GM18907 (cell line): ENCODE measurements at regions not wholly inside any gene's neighbourhood (a gene's known extent, or its start where the extent isn't known, plus 50 kb on each side); places are given as distances from the start of the nearest gene placed in this dataset.

ENCODE experiments used
- ATAC-seq: cut with Tn5 transposase; IDR thresholded peaks from one replicate; pipeline ENCODE4 v1.9.1; 2021; ENCODE audit warnings: mild to moderate bottlenecking, moderate library complexity; ENCODE audit not compliant: unreplicated experiment

DNA sequence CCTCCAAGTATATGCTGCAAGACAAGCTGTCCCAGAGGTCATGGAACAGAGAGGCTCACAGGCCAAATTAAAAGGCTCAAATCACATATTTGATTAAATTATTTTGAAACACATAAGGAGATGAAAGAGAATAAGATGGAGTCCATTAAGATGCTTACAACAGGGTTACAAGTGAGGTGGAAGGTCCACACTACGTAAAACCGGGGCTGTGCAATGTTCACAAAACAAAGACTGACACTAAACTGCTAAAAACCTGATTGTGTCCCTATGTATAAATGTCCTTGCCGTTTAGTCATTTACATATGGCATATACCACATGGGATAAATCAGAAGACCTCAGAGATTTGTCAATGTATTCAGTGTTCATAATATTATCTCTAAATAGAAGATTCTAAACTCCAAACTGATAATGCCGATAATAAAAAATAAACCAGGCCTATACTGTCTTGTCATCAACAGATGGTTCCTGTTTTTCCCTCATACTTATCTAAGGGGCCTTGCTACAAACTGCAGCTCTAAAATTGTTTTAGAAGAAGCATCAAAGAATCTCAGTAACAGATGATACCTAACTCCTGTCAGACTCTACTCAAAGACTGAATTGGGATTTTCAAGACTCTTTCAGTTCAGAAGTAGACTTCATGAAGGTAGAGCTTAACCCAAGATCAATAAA, 51.8 kb upstream of the RIPOR2 start:
- ATAC-seq = no peak

DNA sequence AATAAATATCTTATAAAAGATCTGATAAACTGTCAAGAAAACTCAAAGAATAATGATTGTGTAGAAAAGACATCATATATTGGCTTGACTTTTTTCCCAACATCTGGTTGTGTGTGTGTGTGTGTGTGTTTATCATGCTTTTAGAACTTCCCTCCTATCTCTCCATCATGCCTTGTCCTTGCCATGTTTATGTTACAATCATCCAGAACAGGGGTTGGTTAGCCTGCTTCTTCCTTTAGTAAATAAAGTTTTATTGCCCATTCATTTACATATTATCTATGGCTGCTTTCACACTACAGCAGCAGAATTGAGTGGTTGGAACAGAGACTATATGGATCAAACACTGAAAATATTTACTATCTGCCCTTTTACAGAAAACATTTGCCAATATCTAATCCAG, 52.8 kb upstream of the RIPOR2 start:
- no peak for ATAC-seq

DNA sequence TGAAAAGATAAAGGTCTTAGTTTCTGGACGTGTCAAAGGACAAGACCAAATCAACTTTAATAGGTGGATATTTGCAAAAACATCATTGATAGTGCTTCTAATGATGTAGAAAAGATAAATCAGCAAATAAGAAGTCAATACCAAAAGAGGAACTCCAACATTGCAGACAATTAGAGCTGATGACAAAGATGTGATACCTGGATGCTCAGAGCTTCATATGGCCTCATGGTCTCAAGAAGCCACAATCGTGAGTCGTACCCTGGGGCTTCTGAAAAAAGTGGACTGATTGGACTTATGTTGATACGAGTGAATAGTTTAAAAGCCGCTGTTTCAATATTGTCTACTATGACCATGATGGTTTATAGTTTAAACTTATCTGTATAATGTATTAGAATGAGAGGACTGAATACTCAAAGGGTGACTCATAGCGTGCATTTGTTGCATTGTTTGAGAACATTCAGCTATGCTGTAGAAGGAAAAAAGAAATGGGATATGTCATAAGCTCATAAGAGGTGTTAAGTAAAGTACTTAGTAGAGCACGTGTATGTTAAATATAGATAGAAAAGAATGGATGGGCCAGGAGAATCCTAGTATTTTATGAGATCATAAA, 54.6 kb upstream of the RIPOR2 start:
- ATAC-seq = no peak

DNA sequence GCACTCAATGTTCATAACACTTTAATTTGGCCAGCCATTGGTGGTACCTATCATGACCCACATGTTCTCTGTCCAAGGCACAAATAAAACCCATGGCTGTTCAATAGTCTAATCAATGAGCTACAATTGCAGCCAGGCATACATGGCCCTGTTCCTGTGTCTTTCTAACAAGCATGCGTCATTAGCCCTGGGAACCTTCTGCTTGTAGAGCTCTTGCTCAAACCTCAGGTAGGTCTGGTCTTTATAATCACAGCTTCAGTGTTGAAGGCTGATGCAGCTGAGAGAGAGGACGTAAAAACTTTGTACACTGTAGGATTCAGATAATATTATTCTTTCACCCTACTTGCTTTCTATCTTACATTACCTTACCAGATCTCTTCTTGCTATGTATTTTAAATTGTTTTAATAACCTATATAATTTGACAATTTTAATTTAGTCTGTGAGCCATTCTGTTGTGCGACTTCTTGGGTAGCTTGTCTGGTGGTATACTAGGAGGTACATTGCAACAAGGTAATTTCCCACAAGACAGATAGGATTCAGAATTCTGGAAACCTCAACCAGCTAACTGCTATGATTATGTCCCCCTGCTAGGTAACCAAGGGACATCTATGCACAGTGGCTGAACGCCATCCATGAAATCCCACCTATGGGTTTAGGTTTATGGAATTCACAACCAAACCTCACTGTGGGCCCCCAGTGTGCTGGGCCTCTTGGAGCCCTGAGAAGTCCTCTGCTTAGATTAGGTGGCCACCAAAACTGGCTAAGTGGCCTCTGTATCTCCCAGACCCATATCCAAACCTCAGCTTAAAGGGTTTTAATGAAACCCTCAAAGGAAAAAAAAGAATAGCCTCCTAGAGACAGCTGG, 55.4 kb upstream of the RIPOR2 start:
- ATAC-seq = no peak

DNA sequence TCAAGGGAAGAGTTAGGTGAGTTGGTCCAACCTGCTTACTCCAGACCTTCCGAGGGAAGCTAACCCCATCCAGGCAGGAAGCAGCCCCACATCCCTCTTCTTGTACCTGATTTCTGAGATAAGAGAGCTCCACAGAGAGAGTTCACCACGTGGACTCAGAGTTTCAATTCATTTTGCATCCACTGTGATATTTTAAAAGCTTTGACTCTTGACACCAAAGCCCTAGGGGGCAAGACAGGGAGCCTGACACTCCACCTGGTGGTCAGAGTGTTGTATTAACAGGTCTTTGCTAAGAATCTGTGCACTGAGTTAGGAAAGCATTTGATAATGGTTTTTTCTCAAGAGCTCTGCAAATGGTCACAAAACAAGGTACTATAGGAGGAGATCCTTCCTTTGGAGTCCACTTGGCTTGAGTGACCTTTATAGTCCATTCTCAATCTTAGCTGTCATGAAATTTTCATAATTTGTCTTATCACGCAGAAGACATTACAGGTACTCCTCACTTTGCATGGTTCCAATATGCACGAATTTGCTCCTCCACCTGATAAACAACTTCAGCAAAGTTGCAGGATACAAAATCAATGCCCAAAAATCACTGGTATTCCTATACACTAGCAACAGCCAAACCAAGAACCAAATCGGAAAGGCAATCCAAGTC, 56.2 kb upstream of the RIPOR2 start:
- peak; percentile 77 for ATAC-seq

DNA sequence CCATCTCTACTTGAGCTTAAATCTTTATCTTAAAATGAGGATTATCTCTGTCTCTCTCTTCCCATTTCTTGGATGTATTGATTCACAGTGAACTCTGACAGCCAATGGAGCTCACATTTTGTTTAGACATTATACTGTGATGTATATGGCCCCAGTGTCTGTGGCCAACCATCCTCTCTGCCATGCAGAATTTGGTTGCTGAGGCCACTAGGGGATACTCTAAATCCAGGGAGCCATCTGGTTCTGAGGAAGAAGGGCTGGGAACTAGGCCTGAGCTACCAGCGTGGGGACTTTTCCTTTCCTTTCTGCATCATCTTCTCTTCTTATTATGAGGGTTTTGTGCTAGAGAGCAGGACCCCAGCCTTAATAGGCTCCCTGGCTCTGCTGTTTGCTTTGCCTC, 59.1 kb upstream of the RIPOR2 start:
- ATAC-seq = no peak

DNA sequence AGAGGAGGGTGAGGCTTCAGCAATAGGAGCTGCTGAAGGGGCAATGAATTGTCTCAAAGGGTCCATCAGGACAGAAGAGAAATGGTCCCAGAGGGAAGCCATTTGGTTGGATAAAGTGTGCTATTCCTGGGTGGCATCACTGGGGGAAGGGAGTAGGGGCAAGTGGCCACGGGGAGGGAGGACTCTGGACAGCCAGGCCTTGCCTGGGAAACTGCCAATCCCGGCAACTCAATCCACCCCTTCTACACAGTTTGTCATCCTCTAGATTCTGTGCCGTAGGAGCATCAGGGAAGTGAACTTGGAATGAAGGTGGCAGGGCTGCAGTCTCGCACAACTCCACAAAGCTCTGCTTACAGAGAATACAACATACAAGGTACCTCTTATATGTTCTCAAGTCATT, 59.5 kb upstream of the RIPOR2 start:
- no peak for ATAC-seq

DNA sequence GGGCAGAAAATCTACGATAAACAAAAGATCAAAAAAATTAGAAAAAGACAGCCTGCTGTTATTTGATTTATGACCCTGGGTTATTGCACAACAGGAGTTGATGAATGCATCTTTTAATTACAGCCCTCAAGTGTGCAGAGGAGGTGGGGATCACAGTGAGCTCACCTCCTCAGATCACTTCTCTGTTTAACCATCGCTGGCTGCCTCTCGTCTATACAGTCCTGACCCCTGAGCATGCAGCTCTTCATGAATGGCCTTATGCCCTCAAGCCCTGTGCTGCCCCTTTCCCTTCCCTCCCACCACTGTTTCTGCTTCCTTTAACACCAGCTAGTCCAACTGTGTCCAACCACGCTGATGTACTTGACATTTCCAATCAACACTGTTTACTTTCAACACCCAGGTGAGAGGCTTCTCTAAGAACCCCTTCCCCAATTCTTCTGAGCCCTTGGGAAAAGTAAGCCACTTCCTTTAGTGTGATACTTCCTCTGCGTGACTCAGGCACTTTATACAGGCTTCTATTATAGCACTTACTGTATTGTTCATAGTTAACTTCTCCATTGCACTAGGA, 60.6 kb upstream of the RIPOR2 start:
- ATAC-seq = no peak

DNA sequence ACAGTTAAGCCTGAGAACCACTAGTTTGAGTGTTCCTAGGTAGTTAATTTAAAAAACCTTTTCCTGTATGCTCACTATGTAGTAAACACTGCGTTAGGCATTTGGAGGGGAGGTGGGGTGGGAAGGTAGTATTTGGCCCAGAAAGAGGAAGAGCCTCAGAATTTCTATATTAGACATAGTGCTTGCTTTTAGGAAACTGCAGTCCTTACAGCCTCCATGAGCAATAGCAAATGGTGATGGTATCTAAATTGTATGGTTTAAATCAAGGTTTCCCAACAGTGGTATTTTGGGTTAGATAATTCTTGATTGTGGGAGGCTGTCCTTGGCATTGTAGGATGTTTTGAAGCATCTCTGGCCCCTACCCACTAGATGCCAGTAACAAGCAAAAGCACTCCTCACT, 61.5 kb upstream of the RIPOR2 start:
- no peak for ATAC-seq

DNA sequence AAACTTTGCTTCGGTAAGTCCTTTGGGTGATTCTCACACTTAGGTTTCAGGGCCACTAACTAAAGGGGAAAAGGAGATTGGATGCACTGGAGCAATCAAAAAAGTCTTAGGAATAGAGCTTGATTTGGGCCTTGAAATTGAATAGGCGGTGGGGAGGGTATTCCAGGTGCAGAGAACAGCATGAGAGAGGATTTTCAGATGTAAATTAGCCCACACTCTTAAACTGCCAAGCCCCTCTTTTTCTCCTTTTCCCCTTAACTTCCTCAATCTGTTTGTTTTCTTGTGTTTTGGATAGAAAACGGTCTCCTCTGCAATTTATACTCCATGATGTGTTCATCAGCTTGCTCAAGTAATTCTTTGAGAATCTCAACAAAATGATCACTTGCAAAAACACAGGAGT, 62.1 kb upstream of the RIPOR2 start:
- no peak for ATAC-seq

DNA sequence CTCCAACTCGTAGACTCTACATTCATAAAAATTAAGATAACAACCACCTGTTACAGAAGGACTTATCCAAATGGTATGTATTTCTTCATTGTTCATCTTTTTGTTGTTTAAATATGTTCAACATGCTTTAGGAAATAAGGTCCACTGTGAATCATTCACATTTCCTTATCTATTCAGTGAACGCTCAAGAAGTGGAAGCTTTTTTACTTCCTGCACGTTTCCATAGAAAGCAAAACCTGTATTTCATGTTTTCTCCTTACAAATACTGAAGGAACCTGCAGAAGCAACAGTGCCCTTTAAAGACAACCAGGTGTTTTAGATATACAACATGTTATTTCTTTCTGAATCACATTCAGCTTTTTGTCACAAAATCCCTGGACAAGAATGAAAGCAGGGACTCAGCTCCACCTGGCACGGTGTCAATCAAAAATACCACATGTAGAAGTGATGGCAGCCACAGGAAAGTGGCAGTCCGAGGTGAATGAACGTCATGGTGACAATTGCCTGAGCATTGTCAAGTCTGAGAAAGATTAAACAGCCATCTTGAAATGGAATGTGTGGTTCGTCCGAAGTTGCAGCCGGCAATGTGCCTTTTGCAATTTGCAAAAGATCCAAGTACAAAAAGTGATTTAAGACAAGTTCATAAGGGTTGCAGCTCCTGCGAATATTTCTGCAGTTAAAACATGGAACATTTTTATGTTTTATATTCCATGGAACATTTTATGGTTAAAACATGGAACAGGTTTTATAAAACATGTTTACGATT, 66.7 kb upstream of the RIPOR2 start:
- no peak for ATAC-seq

DNA sequence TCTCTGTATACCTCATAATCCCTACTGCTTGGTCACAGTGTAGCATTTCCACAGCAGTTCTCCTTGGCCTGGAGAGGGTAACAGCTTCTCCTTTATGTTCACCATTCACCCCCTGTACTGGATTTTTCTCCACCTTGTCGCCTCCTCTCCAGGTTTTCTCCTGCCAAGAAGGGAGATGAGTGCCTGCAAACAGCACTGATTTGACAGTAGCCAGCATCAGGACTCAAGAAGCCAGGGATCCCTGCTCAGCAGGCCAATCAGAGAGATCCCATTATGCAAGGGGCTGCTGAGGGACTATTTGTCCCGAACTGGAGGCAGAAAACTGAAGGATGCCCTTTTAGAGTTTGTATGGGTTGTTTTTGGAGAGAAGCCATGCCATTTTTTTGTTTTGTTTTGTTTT, 68.6 kb upstream of the RIPOR2 start:
- ATAC-seq = no peak

DNA sequence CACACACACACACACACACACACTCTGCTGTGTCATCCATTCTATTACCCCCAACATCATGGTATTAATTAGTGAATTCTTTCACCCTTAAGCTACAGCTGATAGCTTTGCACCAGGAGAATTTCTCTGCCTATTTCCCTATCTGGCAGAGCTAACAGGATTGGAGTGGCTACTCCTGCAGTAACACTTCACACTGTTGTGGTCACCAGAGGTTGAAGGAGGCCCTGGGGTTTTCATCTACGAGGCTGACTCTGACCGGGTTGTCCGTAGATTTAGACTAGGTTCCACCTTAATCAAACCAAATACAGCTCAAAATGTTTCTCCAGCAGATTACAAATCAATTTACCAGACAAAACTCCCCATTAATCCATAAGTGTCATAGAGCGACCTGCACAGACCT, 69.2 kb upstream of the RIPOR2 start:
- no peak for ATAC-seq

DNA sequence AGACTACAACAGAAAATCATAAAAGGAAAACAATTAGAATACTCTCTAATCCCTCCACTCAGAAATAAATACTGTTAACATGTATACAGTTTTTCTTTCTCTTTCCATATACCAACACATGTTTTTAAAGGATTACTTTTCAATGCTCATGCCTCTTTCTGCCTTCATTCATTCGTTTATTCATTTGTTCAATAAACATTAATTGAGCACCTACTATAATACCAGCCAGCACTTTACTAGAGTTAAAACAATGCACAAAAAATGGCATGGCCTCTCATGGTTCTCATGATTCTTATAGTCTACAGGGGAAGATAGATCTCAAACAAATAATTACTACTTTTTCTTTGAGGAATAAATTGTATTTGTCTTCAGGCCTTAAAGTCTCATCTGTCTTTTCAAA, 70.3 kb upstream of the RIPOR2 start:
- ATAC-seq = no peak

DNA sequence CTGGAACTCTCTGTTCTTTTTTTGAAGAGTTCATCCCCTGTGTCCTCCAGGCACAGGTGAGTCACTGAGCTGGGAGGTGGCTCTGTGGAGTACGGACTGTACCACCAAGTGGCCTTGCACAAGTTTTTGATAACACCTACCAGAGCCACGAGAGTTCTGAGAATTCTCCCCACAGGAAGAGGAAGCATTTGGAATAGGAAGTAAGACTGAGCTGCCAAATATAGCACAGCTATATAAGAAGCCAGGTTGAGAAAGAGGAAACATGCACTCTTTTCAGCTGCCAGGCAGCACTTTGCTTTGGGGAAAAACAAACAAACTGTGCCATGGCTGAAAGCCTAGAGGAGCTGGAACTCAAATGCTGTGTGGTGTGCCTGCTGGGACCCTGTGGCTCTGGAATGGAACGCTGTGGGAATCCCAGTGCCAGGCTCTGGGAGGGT, 70.8 kb upstream of the RIPOR2 start:
- ATAC-seq = peak; percentile 59

DNA sequence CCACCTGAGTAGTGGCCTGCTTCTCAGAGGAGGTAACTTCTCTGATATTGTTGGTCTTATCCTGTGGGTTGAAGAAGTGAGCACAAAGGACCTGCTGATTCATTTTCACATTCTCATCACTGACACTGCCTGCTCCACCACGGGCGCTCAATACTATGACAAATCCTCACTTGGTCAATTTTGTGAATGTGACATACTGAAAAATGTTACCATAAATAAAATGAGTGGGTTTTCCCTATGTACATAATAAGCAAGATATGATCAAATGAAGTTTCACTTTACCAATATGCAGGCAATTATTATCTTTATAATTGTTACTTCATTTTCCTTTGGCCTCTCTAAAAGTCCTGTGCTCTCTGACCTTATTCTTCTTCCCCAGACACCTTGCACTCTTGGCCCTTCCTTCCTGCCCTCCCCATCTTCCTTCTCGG, 71.5 kb upstream of the RIPOR2 start:
- ATAC-seq = peak; percentile 73

DNA sequence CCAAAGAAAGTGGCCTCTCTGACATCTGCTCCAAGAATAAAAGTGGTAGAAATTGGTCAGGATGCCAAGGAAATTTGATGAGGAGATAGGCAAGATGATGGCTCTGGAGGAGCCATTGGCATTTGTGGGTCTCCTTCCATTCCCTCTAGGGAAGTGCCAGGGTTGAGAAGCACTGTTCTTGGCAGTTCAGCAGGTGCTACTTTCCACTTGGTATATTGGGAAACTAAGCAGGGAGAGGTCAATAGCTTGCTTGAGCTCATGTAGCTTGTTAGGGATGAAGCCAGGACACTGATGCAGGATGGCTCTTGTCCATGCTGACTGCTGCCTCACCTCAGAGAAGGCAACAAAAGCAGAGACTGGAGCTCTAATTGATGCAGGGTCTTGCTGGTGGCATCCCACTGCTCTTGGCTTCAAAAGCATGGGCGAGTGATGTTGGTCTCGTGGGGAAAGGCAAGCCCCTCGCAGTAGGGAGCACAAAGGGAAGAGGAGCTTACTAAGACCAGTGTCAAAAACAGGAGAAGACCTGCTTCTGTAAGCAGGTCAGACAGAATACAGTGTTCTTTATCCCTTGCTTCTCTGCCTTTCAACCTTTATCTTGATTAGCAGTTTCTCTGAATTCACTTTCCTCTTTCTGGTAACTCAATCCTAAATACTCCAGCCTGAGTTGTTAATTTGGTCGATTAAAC, 73.1 kb upstream of the RIPOR2 start:
- ATAC-seq = no peak

DNA sequence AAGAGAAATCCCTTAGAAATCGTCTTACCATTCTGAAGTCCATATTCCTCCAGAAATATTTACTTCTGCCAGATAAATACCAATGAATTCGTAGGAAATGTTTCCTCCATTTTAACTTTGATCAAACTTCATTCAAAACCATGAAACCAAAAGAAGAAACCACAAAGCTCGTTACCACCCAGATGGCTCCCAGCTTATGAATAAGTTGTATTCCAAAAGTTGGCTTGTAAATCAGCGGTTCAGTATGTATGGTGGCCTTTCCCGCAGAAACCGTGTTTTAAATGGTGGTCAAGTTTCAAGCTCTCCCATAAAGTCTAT, 73.6 kb upstream of the RIPOR2 start:
- no peak for ATAC-seq

DNA sequence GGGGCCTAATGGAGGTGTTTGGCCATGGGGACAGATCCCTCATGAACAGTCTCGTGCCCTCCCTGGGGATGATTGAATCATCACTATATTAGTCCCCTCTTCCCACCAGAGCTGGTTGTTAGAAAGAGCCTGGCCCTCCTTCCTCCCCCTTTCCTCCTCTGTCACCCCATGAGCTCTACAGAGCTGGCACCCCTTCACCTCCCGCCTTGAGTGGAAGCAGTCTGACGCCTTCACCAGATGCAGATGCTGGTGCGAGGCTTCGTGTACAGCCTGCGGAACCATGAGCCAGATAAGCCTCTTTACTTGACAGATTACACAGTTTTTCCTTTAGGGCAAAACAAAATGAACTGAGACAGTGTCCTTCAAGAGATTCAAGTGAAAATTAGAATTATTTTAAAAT, 74.4 kb upstream of the RIPOR2 start:
- no peak for ATAC-seq
